Type B pancreatic cell (in vitro differentiated cells): ENCODE measurements at regions not wholly inside any gene's neighbourhood (a gene's known extent, or its start where the extent isn't known, plus 50 kb on each side); places are given as distances from the start of the nearest gene placed in this dataset.
A peak's percentile ranks its signal among the peaks of the same experiment; 100 is the strongest.

Experiments
- DNase-seq: peaks from one replicate; pipeline ENCODE4 v3.0.0; 2021; ENCODE audit warnings: mixed read lengths; ENCODE audit not compliant: unreplicated experiment; ENCODE audit errors: extremely low spot score
- H3K27ac Mint-ChIP-seq: 2 replicates; pipeline ENCODE4 v1.8.0; 2021; ENCODE audit warnings: mild to moderate bottlenecking, mixed read lengths
- H3K27me3 Mint-ChIP-seq: 2 replicates; pipeline ENCODE4 v1.8.0; 2021; ENCODE audit warnings: mixed read lengths
- H3K36me3 Mint-ChIP-seq: 2 replicates; pipeline ENCODE4 v1.8.0; 2021; ENCODE audit warnings: mixed read lengths
- H3K4me1 Mint-ChIP-seq: one replicate; pipeline ENCODE4 v1.8.0; 2021; ENCODE audit warnings: mixed read lengths; ENCODE audit not compliant: unreplicated experiment
- H3K4me3 Mint-ChIP-seq: 2 replicates; pipeline ENCODE4 v1.8.0; 2021; ENCODE audit warnings: mild to moderate bottlenecking, mixed read lengths
- H3K9me3 Mint-ChIP-seq: 2 replicates; pipeline ENCODE4 v1.8.0; 2021; ENCODE audit warnings: mixed read lengths
- TF ChIP-seq, protein P1 (sequence below): fragments of 200-600 bp; sonication (generic); conservative IDR thresholded peaks from 2 replicates; pipeline ENCODE4 v1.5.0; 2021; ENCODE audit warnings: antibody characterized with exemption, mild to moderate bottlenecking

DNA sequence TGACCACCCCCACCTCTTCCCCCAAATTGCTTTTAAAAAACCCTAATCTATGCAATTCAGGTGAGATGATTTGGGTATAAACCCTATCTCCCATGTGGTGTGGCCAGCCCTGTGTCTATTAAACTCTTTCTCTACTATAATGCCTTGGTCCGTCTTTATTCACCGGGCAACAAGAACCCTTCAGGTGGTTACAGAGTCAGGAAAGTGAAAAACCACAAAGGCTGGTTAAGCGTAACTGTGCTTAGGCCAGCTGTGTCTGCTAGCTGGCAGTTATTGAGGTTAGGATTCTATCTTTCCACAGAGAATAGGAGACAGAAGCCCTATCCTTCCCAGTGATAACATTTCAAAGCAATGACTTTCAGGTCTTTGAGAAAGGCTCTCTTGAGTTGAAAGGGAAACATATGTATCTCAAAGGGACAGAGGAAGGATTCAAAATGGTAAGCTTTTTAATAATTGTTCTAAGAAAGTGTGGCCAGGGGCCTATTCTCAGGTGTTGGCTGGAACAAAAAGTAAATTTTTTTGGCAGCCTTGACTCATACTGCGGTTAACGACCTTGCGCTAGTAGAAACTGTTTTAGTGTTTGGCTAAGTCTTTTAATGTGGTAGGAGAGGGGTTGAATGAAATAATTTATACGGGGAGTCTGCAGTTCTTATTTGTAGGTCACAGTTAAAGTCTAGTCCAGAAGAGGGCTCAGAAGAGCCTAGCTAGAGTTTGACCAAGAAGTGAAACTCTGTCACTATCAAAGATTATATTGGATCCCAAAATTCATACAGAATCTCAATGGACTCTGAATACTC, 89.0 kb downstream of the NPAP1 start:
- Mint-ChIP-seq H3K4me1 (no peaks in the 10 kb centered on the region), H3K4me3 (no peak overlapping the region), H3K9me3 (no peaks in the 10 kb centered on the region), H3K27ac (no peak overlapping the region), H3K27me3 (no peaks in the 10 kb centered on the region), H3K36me3 (no peaks in the 10 kb centered on the region)
- no peak for DNase-seq
- TF ChIP-seq, protein P1, sequence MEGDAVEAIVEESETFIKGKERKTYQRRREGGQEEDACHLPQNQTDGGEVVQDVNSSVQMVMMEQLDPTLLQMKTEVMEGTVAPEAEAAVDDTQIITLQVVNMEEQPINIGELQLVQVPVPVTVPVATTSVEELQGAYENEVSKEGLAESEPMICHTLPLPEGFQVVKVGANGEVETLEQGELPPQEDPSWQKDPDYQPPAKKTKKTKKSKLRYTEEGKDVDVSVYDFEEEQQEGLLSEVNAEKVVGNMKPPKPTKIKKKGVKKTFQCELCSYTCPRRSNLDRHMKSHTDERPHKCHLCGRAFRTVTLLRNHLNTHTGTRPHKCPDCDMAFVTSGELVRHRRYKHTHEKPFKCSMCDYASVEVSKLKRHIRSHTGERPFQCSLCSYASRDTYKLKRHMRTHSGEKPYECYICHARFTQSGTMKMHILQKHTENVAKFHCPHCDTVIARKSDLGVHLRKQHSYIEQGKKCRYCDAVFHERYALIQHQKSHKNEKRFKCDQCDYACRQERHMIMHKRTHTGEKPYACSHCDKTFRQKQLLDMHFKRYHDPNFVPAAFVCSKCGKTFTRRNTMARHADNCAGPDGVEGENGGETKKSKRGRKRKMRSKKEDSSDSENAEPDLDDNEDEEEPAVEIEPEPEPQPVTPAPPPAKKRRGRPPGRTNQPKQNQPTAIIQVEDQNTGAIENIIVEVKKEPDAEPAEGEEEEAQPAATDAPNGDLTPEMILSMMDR, result no peak

DNA sequence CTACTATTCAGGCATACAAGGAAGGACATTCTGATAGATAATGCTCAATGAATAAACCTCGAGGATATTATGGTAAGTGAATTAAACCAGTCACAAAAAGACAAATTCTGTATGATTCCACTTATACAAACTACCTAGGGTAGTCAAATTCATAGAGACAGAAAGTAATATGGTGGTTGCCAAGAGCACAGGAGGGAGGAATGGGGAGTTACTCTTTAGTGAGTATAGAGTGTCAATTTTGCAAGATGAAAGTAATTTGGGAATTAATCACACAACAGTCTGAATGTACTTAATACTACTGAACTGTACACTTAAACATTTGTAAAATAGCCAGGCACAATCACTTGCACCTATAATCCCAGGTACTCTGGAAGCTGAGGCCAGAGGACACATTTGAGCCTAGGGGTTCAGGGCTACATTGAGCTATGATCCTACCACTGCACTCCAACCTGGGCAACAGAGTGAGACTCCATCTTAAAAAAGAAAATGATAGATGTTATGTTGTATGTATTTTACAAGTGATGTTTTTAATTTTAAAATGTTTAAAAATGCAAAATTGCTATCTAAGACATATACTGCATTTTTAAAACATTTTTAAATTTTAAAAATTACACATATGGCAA, 91.0 kb downstream of the NPAP1 start:
- no peak for DNase-seq
- no peak overlapping the region for H3K27ac Mint-ChIP-seq
- TF ChIP-seq, protein P1, result no peak
- H3K27me3 Mint-ChIP-seq, result no peaks in the 10 kb centered on the region
- H3K4me3 Mint-ChIP-seq, result no peak overlapping the region
- H3K4me1 Mint-ChIP-seq, result no peaks in the 10 kb centered on the region
- H3K9me3 Mint-ChIP-seq, result no peaks in the 10 kb centered on the region
- H3K36me3 Mint-ChIP-seq, result no peaks in the 10 kb centered on the region

DNA sequence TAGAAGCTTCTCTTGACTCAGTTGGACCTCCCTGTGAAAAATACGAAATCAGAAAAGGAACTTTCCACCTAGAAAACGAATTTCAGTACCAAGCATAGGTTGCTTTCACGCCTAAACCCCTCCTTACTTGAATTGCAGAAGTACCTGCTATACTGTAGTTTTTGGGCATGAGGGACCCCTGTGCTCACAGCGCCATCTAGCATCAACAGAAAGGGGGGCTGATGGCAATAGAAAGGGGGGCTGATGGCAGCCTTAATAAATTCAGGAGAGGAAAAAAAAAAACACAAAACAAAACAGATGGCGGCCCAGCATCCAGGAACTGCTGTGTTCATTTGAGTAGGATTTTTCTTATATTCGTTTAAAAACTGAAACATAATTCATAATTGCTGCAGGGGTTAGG, 96.7 kb downstream of the NPAP1 start:
- Mint-ChIP-seq H3K4me3 (peak overlapping the region; percentile 96), H3K4me1 (no peaks in the 10 kb centered on the region), H3K9me3 (no peaks in the 10 kb centered on the region), H3K36me3 (no peaks in the 10 kb centered on the region), H3K27me3 (peaks cover 18% of the 10 kb centered on the region), H3K27ac (peak overlapping the region; percentile 98)
- TF ChIP-seq, protein P1, result no peak
- DNase-seq, result no peak

DNA sequence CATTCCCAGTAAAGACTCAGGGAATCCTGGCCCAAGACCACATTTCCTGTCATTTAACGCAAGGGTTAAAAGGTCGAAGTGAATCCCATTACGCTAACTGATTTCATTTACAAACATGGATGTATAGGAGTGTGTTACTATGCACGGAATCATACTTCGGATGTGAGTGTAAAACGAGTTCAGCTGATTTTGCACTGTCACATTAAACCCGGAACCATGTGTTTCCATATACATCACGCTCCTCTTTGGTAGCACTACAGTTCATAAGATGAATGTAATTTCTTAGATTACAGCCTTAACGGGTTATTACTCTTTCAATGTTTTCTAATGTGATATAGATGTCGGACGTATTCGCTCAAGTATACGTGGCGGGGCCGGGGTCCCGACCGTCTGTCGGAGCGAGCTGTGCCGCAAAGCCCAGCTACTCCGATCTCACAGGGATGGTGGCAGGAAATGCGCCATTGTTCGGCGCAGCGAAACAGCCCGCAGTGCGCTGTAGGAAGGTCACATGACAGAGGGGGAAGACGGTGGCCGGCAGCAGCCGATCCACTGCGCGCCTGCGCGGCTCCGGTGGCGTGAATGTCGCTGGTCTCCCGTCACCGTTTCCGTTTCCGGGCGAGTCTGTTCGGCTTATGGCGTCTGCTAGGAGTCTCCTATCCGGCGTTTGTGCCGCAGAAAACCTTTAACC, 97.3 kb downstream of the NPAP1 start:
- DNase-seq, result peak; percentile 87
- Mint-ChIP-seq H3K36me3 (no peaks in the 10 kb centered on the region), H3K9me3 (no peaks in the 10 kb centered on the region), H3K27ac (peak overlapping the region; percentile 98), H3K27me3 (peaks cover 20% of the 10 kb centered on the region), H3K4me1 (no peaks in the 10 kb centered on the region), H3K4me3 (peak overlapping the region; percentile 96)
- TF ChIP-seq, protein P1, result no peak

DNA sequence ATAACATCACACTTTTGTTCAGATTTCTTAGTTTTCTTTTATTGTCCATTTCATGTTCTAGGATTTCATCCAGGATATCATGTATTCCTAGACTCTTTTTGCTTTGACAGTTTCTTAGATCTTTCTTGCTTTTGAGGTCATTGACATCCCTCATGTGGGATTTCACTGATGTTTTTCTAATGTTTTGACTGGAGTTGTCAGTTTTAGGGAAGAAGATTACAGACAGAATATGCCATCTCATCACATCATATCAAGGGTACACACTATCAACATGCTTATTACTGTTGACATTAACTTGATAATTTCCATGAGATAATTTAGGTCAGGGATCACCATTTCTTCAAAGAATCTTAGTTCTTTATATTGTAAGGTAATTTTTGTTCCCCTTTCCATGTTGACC, 101.7 kb downstream of the NPAP1 start:
- TF ChIP-seq, protein P1, result no peak
- Mint-ChIP-seq H3K27ac (no peak overlapping the region), H3K9me3 (no peaks in the 10 kb centered on the region), H3K27me3 (peaks cover 20% of the 10 kb centered on the region), H3K4me1 (no peaks in the 10 kb centered on the region), H3K36me3 (no peaks in the 10 kb centered on the region), H3K4me3 (no peak overlapping the region)
- no peak for DNase-seq
